GM12878 (cell line): ENCODE measurements at regions not wholly inside any gene's neighbourhood (a gene's known extent, or its start where the extent isn't known, plus 50 kb on each side); places are given as distances from the start of the nearest gene placed in this dataset.

Experiments
- ATAC-seq: fragments of 200-7000 bp; cut with Tn5 transposase; 3 replicates; pipeline ENCODE4 v1.9.1; 2020; ENCODE audit warnings: mild to moderate bottlenecking, moderate library complexity
- BruUV-seq: library from RNA; stranded (reverse); fragments of 400-500 nt; replicated peaks from 2 replicates; lab custom pipeline; 2021; lab: Mats Ljungman, UMichigan
- CTCF ChIA-PET: fragments of 300-600 bp; sonication (Branson Sonifier 250); formaldehyde crosslinking; extraction: SDS; loops from one replicate; lab custom pipeline; 2021; ENCODE audit warnings: inconsistent platforms; lab: Yijun Ruan, JAX
- POLR2A ChIA-PET: fragments of 350-600 bp; formaldehyde crosslinking; extraction: SDS; loops from one replicate; lab custom pipeline; 2021; ENCODE audit warnings: inconsistent platforms; lab: Charles Lee
- RAD21 ChIA-PET: fragments of 300-600 bp; sonication (Branson Sonifier 250); formaldehyde crosslinking; loops from one replicate; lab custom pipeline; 2023; ENCODE audit warnings: antibody characterized with exemption; ENCODE audit not compliant: unreplicated experiment; lab: Charles Lee
- SMC1A ChIA-PET: fragments of 300-600 bp; sonication (Branson Sonifier 250); formaldehyde crosslinking; loops from one replicate; lab custom pipeline; 2023; ENCODE audit not compliant: unreplicated experiment, uncharacterized antibody; lab: Charles Lee
- DNase-seq: peaks from one replicate; pipeline ENCODE4 v3.0.0-alpha.2; 2011; ENCODE audit warnings: low read depth, low spot score
- FAIRE-seq: peaks from 3 replicates; lab custom pipeline; 2011; peaks lifted over from hg19 to GRCh38; lab: Jason Lieb, UNC
- H2AFZ ChIP-seq: 2 replicates; pipeline ENCODE4 v1.6.0; 2011; ENCODE audit warnings: low read depth, low read length, control low read depth; ENCODE audit not compliant: control insufficient read depth
- H3K27ac ChIP-seq: 2 replicates; pipeline ENCODE4 v1.5.1; 2011; ENCODE audit warnings: control low read depth; ENCODE audit not compliant: control insufficient read depth, insufficient read depth
- H3K27me3 ChIP-seq, 2 experiments: replicated peaks in 1 of 2; 2 replicates each; pipeline versions ENCODE4 v1.6.0 to v1.6.1; 2011; ENCODE audit warnings: low read length in 1 of 2; ENCODE audit not compliant: control insufficient read depth in 2 of 2, insufficient read depth in 2 of 2
- H3K36me3 ChIP-seq, 2 experiments: 2 replicates each; pipeline ENCODE4 v1.5.1; 2011; ENCODE audit warnings: low read length in 1 of 2; ENCODE audit not compliant: control insufficient read depth in 2 of 2, insufficient read depth in 2 of 2
- H3K4me1 ChIP-seq: 2 replicates; pipeline ENCODE4 v1.6.1; 2011; ENCODE audit warnings: mild to moderate bottlenecking, low read length, moderate library complexity, mixed read lengths; ENCODE audit not compliant: control insufficient read depth, insufficient read depth
- H3K4me2 ChIP-seq: 2 replicates; pipeline ENCODE4 v1.6.0; 2011; ENCODE audit warnings: control low read depth; ENCODE audit not compliant: control insufficient read depth, insufficient read depth
- H3K4me3 ChIP-seq: fragments of 200-600 bp; sonication (generic); 2 replicates; pipeline ENCODE4 v1.5.1; 2016
- H3K79me2 ChIP-seq: 2 replicates; pipeline ENCODE4 v1.6.0; 2011; ENCODE audit warnings: low read length; ENCODE audit not compliant: control insufficient read depth, insufficient read depth
- H3K9ac ChIP-seq: 2 replicates; pipeline ENCODE4 v1.8.0; 2011; ENCODE audit warnings: low read length, control low read depth, mixed read lengths; ENCODE audit not compliant: control insufficient read depth, insufficient read depth
- H3K9me3 ChIP-seq: replicated peaks from 3 replicates; pipeline ENCODE4 v1.5.1; 2011; ENCODE audit warnings: mild to moderate bottlenecking, low read length; ENCODE audit not compliant: control insufficient read depth, insufficient read depth
- H4K20me1 ChIP-seq: 2 replicates; pipeline ENCODE4 v1.6.0; 2011; ENCODE audit not compliant: control insufficient read depth, insufficient read depth
- SMARCA5 ChIP-seq: fragments of 450-650 bp; IDR thresholded peaks from 2 replicates; pipeline ENCODE4 v1.6.1; 2017; ENCODE audit warnings: mild to moderate bottlenecking
- SP1 ChIP-seq: IDR thresholded peaks from one replicate; pipeline ENCODE4 v1.6.1; 2011; ENCODE audit warnings: low read depth, low read length
- WGBS: methylation state at CpG from one replicate; pipeline ENCODE4 v1.1.6; 2016; ENCODE audit warnings: low lambda C conversion rate; ENCODE audit not compliant: insufficient replicate concordance, insufficient coverage; ENCODE audit errors: missing lambda C conversion rate; 5-methylcytosine and 5-hydroxymethylcytosine counted together
- in situ Hi-C: fragments of 300-500 bp; cut with MboI; formaldehyde crosslinking; loops from 9 replicates; pipeline ENCODE4 v1.14.3; 2018; ENCODE audit warnings: mixed read lengths
- intact Hi-C: fragments of 100-400 bp; cut with micrococcal nuclease; formaldehyde crosslinking; loops from one replicate; pipeline ENCODE4 v1.14.2; 2022; ENCODE audit not compliant: unreplicated experiment
- TF ChIP-seq, protein P1 (sequence below): fragments of 450-650 bp; formaldehyde crosslinking; IDR thresholded peaks from 2 replicates; pipeline ENCODE4 v1.4.0; 2022; ENCODE audit warnings: mild to moderate bottlenecking, moderate library complexity

DNA sequence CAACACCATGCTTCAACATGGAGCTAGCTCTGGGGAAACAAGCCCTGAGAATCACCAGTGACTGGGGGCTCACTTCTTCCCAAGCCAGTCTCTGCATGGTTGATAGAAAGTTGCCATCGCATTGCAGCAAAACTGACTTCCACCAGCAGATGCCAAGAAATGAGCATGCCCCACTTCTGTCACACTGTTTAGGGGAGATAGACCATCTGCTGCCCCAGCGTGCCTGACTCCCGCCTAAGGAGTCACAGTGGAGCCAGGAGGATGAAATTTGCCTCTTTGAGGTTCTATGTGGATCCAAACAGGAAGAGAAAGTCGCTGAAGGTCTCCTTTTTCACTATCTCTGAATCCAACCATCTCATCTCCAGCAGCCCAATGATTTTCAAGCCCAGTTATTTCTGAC, 116.7 kb upstream of the SLIT3 start:
- ATAC-seq = no peak
- Histone ChIP-seq H3K27ac (no peak overlapping the region), H3K27me3 (peaks cover 0 to 5% of the 10 kb centered on the region in 2 experiments; a peak in 1 of 4 replicates), H3K4me3 (no peak overlapping the region), H3K36me3 (no peaks in the 10 kb centered on the region), H3K4me1 (peaks cover 9% of the 10 kb centered on the region), H3K79me2 (no peaks in the 10 kb centered on the region), H3K9me3 (no peaks in the 10 kb centered on the region), H2AFZ (no peak overlapping the region), H3K4me2 (no peak overlapping the region), H3K9ac (no peak overlapping the region), H4K20me1 (no peaks in the 10 kb centered on the region)
- SMC1A ChIA-PET = no interaction called here
- intact Hi-C loops (no loop called here), in situ Hi-C loops (no loop called here)
- POLR2A ChIA-PET = interaction anchor here (1.5 kb wide), 1 partner anchor 166 kb away, joined by 8 read pairs; the partner anchor contains the start of gene SPDL1
- no peak for DNase-seq
- no TSS peak for BruUV-seq
- no peak for FAIRE-seq
- TF ChIP-seq, protein P1, sequence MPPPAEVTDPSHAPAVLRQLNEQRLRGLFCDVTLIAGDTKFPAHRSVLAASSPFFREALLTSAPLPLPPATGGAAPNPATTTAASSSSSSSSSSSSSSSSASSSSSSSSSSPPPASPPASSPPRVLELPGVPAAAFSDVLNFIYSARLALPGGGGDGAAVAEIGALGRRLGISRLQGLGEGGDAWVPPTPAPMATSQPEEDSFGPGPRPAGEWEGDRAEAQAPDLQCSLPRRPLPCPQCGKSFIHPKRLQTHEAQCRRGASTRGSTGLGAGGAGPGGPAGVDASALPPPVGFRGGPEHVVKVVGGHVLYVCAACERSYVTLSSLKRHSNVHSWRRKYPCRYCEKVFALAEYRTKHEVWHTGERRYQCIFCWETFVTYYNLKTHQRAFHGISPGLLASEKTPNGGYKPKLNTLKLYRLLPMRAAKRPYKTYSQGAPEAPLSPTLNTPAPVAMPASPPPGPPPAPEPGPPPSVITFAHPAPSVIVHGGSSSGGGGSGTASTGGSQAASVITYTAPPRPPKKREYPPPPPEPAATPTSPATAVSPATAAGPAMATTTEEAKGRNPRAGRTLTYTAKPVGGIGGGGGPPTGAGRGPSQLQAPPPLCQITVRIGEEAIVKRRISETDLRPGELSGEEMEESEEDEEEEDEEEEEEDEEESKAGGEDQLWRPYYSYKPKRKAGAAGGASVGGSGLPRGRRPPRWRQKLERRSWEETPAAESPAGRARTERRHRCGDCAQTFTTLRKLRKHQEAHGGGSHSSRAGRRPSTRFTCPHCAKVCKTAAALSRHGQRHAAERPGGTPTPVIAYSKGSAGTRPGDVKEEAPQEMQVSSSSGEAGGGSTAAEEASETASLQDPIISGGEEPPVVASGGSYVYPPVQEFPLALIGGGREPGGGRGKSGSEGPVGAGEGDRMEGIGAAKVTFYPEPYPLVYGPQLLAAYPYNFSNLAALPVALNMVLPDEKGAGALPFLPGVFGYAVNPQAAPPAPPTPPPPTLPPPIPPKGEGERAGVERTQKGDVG = no peak
- TF ChIP-seq SP1 = no peak
- no peak for TF ChIP-seq SMARCA5
- 34% methylated on average over 4 of the region's 4 CpGs for WGBS
- RAD21 ChIA-PET = no interaction called here
- CTCF ChIA-PET = interaction anchor here (0.7 kb wide), 1 partner anchor 10 kb away, joined by 4 read pairs; no protein-coding TSS in a partner anchor
